HG02852 (cell line): ENCODE measurements at regions not wholly inside any gene's neighbourhood (a gene's known extent, or its start where the extent isn't known, plus 50 kb on each side); places are given as distances from the start of the nearest gene placed in this dataset.

Source experiments
- ATAC-seq: cut with Tn5 transposase; IDR thresholded peaks from one replicate; pipeline ENCODE4 v1.9.1; 2021; ENCODE audit warnings: mild to moderate bottlenecking, moderate library complexity; ENCODE audit not compliant: unreplicated experiment

GRCh38 chr5:173383711-173384110 is 55.5 kb upstream of the STC2 start:
- no peak for ATAC-seq

DNA sequence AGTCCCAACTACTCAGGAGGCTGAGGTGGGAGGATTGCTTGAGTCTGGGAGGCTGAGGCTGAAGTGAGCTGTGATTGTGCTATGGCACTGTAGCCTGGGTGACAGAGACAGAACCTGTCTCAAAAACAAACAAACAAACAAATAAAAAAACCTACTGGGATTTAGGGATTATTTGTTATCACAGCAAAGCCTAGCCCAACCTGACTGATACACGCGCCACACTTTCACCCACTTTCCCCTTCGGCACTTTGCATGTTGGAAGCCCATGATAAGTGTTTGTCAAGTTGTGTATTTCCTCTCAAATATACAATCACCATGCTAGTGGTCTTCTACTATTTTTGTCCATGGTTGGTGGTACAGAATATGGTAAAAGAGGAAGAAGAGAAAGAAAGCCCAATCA is 50.5 kb upstream of the STC2 start:
- ATAC-seq = no peak
